Neural cell (in vitro differentiated cells): ENCODE measurements at regions not wholly inside any gene's neighbourhood (a gene's known extent, or its start where the extent isn't known, plus 50 kb on each side); places are given as distances from the start of the nearest gene placed in this dataset.

ENCODE experiments used
- EP300 ChIP-seq: fragments of 450-650 bp; conservative IDR thresholded peaks from 2 replicates; pipeline ENCODE4 v1.6.1; 2014; ENCODE audit warnings: antibody characterized with exemption, mild to moderate bottlenecking, moderate library complexity; ENCODE audit not compliant: poor library complexity, severe bottlenecking
- RAD21 ChIP-seq: fragments of 450-650 bp; conservative IDR thresholded peaks from 2 replicates; pipeline ENCODE4 v1.6.1; 2014; ENCODE audit warnings: antibody characterized with exemption, mild to moderate bottlenecking, moderate library complexity
- REST ChIP-seq: IDR thresholded peaks from 2 replicates; pipeline ENCODE4 v1.6.1; 2012; ENCODE audit warnings: borderline replicate concordance
- TAF1 ChIP-seq: IDR thresholded peaks from 2 replicates; pipeline ENCODE4 v1.6.1; 2012; ENCODE audit warnings: low read depth
- TF ChIP-seq, protein P1 (sequence below): fragments of 450-650 bp; IDR thresholded peaks from 2 replicates; pipeline ENCODE4 v1.5.1; 2014; ENCODE audit warnings: antibody characterized with exemption, mild to moderate bottlenecking, moderate library complexity; ENCODE audit not compliant: poor library complexity, severe bottlenecking

DNA sequence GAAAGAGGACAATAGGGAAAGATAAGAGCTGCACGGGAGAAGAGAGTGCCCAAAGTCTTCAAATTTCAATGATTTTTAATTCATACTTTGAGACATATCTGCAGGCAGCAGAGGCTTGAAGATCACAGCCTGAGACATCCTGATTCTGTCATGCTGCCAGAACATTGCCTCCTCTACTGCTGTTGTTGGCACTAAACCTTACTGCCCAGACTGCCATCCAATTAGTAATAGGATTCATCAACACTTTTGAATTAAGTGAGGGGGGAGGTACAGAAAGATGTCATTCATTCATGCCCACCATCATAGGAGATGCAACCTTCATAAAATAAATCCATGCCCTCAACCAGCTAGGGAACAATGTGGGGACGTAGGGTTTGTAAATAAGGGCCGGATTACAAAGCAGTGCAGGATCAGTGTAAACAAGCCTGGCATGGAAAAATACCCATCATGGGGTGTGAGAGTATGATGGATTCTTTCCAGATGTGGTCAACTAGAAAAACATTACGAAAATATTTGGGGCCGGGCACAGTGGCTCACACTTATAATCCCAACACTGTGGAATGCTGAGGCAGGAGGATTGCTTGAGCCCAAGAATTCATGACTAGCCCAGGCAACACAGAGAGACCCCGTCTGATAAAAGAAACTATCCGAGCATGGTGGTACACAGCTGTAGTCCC, 122.1 kb upstream of the DAPK1 start:
- no peak for TF ChIP-seq REST
- TF ChIP-seq RAD21: no peak
- TF ChIP-seq, protein P1, sequence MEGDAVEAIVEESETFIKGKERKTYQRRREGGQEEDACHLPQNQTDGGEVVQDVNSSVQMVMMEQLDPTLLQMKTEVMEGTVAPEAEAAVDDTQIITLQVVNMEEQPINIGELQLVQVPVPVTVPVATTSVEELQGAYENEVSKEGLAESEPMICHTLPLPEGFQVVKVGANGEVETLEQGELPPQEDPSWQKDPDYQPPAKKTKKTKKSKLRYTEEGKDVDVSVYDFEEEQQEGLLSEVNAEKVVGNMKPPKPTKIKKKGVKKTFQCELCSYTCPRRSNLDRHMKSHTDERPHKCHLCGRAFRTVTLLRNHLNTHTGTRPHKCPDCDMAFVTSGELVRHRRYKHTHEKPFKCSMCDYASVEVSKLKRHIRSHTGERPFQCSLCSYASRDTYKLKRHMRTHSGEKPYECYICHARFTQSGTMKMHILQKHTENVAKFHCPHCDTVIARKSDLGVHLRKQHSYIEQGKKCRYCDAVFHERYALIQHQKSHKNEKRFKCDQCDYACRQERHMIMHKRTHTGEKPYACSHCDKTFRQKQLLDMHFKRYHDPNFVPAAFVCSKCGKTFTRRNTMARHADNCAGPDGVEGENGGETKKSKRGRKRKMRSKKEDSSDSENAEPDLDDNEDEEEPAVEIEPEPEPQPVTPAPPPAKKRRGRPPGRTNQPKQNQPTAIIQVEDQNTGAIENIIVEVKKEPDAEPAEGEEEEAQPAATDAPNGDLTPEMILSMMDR: no peak
- TF ChIP-seq EP300: no peak
- no peak for TF ChIP-seq TAF1
